Sigmoid colon (tissue), 4 donors: ENCODE measurements at regions not wholly inside any gene's neighbourhood (a gene's known extent, or its start where the extent isn't known, plus 50 kb on each side); places are given as distances from the start of the nearest gene placed in this dataset.

ENCODE experiments used
- CTCF ChIP-seq, 4 experiments: fragments of 450-650 bp in 3 of 4; fragments of 200-600 bp in 1 of 4; IDR thresholded peaks; one replicate each; pipeline ENCODE4 v1.5.1; 2016 to 2019; ENCODE audit warnings: antibody characterized with exemption in 4 of 4, mild to moderate bottlenecking in 3 of 4, moderate library complexity in 2 of 4
- POLR2A ChIP-seq, 2 donors: fragments of 450-650 bp; IDR thresholded peaks; one replicate each; pipeline ENCODE4 v1.6.1; 2016; ENCODE audit warnings: antibody characterized with exemption in 2 of 2, mild to moderate bottlenecking in 2 of 2, moderate library complexity in 2 of 2
- POLR2AphosphoS5 ChIP-seq, 4 donors: sonication (generic); formaldehyde crosslinking; IDR thresholded peaks; one replicate each; pipeline ENCODE4 v1.6.1; 2017; ENCODE audit warnings: antibody characterized with exemption in 4 of 4

- TF ChIP-seq POLR2A (IDR thresholded peaks at IDR 0.05) (no peak), CTCF (IDR thresholded peaks at IDR 0.05) (no peak), POLR2AphosphoS5 (IDR thresholded peaks at IDR 0.05) (no peak)
Measured at GRCh38 chr6:113110211-113110610, 746.9 kb upstream of the MARCKS start.
